HG02763 (cell line): ENCODE measurements at regions not wholly inside any gene's neighbourhood (a gene's known extent, or its start where the extent isn't known, plus 50 kb on each side); places are given as distances from the start of the nearest gene placed in this dataset.
"Not testable (repeated sequence)": the region's sequence is repeated elsewhere in the genome, so short reads cannot be mapped to it uniquely, and the experiment has no call there.

ENCODE experiments used
- ATAC-seq: cut with Tn5 transposase; IDR thresholded peaks from one replicate; pipeline ENCODE4 v1.9.1; 2021; ENCODE audit warnings: mild to moderate bottlenecking, moderate library complexity; ENCODE audit not compliant: unreplicated experiment

- no peak for ATAC-seq
These were observed 87.0 kb upstream of the ZNF462 start for GRCh38 chr9:106775960-106776359.

- no peak for ATAC-seq
These were observed 83.2 kb upstream of the ZNF462 start for GRCh38 chr9:106779796-106780195.

GRCh38 chr9:106783121-106783520 is 79.8 kb upstream of the ZNF462 start:
- no peak for ATAC-seq

- ATAC-seq: no peak
These were observed 78.9 kb upstream of the ZNF462 start for GRCh38 chr9:106784076-106784475.

- no peak for ATAC-seq
These were observed 77.8 kb upstream of the ZNF462 start for GRCh38 chr9:106785200-106785599.

GRCh38 chr9:106788021-106788420 is 74.9 kb upstream of the ZNF462 start:
- ATAC-seq: not testable (repeated sequence)

- no peak for ATAC-seq
These were observed 67.9 kb upstream of the ZNF462 start for GRCh38 chr9:106795031-106795430.

GRCh38 chr9:106796771-106797170 is 66.2 kb upstream of the ZNF462 start:
- ATAC-seq: no peak

- ATAC-seq: no peak
These were observed 65.7 kb upstream of the ZNF462 start for GRCh38 chr9:106797299-106797698.

- ATAC-seq: no peak
These were observed 64.8 kb upstream of the ZNF462 start for GRCh38 chr9:106798016-106798799.

GRCh38 chr9:106799152-106799551 is 63.8 kb upstream of the ZNF462 start:
- ATAC-seq: no peak

- no peak for ATAC-seq
These were observed 62.2 kb upstream of the ZNF462 start for GRCh38 chr9:106800701-106801270.

GRCh38 chr9:106801816-106802215 is 61.1 kb upstream of the ZNF462 start:
- ATAC-seq: no peak
